ENCODE measurements at regions not wholly inside any gene's neighbourhood (a gene's known extent, or its start where the extent isn't known, plus 50 kb on each side); places are given as distances from the start of the nearest gene placed in this dataset.

DNA sequence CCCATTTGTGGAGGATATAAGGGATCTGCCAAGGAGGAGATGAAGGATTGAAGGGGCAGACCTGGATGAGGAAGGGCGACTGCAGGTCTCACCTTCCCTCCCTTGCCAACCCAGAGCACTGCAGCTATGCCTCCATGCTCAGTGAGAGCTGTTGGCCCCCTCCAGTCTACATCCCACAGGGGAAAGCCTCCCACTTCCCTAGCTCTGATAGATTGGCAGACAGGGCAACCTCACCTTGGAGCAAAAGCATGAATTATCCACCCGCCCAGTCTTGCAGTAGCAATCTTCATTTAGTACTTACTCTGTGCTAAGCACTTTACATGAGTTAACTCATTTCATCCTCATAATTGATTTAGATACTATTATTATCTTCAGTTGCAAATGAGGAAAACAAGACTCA is 70.4 kb upstream of the SMNDC1 start:
- no peak for DNase-seq

DNA sequence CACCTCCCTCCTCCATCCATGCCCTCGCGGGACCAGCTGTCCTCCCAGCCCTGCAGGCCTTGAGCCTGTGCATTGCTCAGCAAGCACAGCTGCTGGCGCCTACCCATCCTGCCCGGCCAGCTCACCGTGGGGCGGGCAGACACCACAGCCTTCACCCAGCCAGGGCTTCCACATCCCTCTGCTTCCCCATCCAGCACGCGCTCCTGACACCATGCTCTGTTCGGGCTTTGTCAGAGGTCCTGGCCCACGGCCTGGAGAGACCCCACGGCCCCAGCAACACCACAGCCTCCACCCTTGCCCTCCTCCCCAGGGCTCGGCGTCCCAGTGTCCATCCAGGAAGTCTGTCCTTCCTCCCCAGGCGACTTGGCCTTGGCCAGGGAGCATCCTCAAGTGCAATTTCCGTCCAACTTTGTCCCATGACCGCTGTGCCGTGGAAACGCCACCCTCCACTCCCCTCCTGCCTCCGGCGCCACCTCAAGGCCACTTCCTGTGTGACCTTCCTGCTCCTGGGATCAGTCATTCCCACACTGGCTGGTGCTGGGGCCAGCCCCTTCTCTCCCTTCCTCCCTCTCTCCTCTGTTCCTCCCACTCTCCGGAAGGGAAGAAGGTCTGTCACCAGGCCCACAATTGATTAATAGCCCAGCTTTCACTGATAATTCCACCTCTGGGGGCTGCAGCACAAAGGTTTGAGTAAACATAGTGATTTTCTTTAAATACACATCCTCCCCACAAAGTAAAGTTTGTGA is 71.5 kb upstream of the SMNDC1 start:
- DNase-seq: no peak

DNA sequence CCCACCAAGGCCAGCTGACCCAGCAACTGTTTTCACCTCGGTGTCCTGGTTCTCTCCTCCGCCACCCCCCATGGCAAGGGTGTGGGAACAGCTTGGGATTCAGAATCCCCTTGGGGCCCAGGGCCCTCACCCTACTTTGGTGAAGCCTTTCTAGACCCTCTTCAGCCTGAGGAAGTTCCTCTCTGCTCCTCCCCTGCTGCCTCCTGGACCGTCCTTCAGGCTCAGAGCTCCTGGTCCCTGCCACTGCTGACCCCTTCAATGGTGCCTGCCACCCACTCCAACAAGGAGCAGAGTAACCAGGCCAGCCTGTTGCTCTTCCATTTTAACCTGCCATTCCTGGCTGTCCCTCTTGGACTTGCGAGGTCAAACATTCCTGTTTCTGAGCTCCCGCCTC is 72.0 kb upstream of the SMNDC1 start:
- DNase-seq: no peak

DNA sequence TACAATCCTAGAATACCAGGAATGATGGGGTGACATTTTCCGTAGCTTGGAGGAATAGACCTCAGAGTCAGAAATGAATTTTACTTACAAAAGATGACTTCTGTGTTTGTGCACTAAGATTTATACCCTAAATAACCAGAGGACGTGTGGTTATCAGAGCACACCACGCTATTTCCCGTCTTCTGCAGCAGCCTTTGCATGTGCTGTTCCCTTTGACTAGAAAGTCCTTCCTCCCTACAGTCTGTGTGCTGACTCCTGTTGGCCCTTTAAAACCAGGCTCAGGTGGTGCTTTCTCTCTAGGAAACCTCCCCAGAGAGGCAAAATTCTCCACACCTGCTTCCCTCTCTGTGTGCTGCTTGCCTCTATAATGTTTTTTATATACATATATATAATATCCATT is 73.3 kb upstream of the SMNDC1 start:
- peak in 1 of 5 experiments; percentile 43 for DNase-seq

DNA sequence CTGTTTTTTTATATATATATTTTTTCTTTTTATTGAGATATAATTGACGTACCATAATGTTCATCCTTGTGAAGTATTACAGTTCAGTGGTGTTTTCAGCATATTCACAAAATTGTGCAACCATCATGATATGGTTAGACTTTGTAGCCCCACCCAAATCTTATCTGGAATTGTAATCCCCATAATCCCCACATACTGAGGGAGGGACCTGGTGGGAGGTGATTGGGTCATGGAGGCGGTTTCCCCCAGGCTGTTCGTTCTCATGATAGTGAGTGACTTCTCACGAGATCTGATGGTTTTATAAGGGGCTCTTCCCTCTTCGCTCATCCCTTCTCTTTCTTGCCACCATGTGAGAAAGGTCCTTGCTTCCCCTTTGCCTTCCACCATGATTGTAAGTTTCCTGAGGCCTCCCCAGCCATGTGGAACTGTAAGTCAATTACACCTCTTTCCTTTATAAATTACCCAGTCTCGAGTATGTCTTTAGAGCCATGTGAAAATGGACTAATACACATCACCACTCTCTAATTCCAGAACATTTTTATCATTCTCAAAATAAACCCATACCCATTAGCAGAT is 73.9 kb upstream of the SMNDC1 start:
- DNase-seq: no peak

DNA sequence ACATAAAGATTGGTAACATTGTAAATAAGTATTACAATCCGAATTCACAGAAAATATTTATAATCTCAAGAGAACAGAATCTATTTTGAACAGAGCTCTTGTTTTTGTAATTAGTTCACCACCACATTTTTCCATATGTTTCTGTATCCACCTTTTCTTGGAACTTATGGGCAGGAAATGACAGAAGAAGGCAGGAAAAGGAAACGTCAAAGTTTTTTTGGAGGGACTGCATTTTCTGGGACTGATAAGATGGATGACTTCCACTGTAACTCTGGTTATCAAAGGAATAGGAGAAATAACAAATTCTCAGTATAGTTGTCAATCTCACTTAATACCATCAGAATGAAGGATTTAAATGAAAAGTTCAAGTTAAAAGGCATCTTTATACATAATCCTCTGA is 75.1 kb upstream of the SMNDC1 start:
- DNase-seq: no peak

DNA sequence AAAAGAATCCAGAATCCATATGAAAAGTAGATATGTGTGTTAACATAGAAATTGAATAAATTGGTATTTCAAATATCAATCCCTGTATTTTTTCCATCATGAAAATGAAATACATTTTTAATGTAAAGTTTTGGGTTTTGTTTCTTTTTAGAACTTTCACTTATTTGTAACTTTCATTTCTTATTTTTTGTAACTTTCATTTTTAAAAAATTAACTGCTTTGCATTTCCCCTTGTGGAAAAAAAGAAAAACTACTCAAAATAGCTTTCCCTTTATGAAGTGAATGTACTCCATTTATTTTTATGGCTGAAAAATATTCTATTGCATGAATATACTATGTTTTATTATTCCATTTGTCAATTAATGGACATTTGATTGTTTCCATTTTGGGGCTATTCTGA is 75.6 kb upstream of the SMNDC1 start:
- no peak for DNase-seq

DNA sequence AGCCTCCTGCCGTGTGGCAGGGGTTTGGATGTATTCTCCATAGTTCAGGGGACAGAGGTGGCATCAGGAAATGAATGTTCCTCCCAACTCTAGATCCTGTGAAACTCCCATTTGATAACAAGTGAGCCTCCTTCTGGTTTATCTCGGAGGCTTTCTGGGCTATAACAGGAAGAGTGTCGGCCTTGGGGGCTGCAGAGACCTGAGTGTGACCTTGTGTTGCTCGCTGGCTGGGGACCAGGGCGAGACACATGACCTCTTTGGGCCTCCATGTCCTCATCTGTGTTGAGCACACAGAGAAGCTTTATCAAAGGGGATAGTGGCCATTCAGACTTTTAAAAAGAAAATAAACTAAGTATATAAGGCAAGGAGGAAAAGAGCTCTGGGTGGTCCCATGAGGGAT is 78.0 kb upstream of the SMNDC1 start:
- no peak for DNase-seq

DNA sequence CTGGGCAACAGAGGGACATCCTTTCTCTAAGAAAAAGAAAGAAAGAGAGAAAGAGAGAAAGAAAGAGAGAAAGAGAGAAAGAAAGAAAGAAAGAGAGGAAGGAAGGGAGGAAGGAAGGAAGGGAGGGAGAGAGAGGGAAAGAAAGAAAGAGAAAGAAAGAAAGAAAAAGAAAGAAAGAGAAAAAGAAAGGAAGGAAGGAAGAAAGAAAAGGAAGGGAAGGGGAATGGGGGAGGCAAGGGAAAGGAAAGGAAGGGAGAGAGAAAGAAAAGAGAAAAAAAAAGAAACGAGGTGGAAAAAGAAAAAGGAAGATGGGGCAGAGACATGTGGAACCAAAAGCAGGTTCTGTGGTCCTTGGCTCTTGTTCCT is 82.9 kb upstream of the SMNDC1 start:
- no peak for DNase-seq

DNA sequence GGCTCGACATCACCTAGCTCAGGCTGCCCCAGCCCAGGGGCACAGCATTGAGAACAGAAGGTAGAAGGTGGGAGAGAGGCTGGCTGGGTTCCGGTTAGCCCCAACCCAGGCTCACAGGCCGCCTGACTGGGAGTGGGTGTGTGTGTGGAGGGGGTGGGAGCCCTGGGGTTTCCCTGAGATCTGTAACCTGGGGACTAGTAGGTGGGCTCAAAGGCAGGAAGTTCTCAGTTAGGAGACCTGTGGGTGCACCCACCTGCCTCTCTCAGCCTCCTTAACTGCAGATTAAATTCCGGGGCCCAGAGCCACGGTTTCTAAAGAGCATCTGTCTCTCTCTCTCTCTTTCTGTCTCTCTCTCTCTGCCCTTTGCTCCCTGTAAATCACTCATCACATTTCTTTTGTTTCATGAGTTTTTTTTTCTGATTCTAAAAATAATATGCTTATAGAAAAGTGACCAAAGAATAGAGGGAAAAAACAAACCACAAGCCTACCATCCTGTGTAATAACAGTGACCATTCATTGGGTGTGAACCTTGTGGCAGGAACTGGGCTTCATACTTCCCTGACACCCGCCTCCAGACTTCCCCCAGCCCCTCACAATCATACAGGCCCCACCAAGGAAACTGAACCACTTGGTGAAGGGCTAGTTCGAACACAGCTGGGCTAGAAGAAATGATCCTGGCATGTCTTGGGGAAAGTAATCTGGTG is 83.4 kb upstream of the SMNDC1 start:
- peak in 3 of 5 experiments; percentile 14 to 20 (median 15) for DNase-seq

DNA sequence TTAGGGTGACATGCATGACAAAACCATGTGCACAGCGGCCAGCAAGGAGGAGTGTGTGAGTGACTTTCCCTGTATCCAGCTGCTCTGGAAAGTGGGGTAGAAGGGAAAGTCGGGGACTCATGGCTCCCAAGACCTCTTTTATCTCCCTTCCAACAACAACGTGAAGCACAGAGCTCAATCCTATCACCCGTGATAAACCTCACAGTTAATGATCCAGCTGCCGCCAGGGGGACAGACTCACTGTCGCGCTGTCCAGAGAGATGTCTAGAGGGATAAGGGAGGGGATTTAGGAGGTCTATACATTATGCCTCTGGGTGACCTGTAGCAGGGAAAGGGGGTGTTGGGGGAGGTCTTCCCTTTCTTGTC is 84.0 kb upstream of the SMNDC1 start:
- no peak for DNase-seq

DNA sequence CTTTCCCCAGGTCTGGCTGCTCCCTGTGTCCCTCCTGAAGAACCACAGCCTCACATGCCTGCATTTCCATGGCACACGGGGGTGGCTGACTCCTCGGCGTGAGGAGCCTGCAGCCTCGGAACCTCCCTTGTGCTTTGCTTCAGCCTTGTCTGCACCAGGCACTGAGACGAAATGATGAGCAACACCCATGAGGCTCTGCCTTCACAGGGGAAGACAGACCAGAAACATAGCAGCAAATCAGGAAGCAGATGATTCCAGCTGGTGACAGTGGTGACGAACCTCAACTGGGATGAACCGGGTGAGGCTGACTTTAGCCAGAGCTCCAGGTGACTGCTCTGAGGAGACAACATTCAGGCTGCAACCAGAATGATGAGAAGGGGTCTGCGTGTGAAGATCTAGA is 84.5 kb upstream of the SMNDC1 start:
- DNase-seq: no peak

DNA sequence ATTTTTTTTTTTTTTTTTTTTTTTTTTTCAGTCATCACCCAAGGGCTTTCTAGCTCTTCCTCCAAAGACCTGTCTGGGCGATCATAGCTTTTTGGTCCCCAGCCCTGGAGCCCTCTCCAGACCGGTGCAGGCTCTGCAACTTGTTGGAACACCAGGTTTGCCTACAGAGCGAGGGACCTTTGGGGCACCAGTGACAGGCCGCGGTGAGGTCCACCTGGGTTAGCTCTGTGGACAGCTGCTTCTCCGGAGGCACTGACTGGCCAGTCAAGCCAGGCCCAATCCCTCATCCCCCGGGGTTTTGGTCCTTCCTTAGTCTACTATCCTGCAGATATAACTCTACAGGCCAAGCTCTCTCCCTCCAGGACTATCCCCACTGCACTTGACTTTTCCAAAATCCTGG is 86.8 kb upstream of the SMNDC1 start:
- no peak for DNase-seq

DNA sequence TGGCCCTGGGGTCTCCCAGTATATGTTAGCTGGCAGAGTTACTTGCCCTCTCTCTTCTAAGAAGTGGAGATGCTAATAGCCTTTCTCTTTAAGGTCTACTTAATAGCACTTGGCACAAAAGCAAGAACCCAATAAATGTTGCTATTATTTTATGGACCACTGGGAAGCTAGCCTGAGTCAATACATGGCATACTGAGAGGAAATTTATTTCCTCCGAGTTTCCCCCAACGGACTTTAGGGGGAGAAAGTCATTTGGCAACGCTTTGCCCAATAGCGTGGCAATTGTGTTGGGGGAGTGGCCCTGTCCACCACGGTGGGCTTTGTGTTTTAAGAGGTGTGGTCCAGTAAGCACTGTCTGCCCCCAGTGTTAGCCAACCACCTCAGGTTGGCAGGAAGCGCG is 87.4 kb upstream of the SMNDC1 start:
- no peak for DNase-seq

DNA sequence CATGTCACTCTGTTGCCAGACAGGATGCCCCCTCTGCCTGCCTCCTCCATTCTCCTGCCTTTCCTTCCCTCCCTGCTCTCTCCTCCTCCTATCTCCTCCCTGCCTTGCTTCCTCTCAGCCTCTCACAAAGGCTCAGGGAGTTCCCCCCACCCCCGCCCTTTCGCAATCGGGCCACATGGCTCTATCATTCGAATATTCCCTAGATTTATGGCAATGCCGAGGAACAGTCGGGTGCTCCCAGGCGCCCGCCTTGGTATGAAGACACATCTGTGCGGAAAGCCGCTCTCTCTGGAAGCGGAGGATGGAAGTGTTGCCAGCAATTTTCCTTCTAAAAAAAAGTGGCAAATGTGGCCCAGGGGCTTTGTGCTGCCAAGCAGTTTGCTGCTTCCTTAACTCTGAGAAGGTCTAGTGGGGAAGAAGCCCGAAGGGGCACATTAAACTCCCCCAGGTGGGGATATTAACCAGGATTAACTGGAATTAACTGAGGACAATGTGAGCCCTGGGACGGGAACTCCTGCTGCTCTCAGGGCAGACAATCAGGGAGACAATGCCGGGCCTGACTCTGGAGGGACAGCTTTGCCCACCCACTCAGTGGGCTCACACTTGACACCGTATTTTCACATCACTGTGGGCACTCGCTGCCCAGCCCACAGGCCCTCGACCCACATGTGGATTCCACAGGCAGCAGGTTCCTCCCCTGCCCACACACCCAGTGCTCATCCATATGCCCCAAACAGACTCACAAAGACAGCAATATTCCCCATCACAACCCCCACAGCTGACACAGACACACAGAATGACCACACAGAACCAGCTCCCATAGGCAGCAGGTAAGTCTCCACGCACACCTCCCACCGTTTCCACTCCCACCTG is 88.4 kb upstream of the SMNDC1 start:
- no peak for DNase-seq

DNA sequence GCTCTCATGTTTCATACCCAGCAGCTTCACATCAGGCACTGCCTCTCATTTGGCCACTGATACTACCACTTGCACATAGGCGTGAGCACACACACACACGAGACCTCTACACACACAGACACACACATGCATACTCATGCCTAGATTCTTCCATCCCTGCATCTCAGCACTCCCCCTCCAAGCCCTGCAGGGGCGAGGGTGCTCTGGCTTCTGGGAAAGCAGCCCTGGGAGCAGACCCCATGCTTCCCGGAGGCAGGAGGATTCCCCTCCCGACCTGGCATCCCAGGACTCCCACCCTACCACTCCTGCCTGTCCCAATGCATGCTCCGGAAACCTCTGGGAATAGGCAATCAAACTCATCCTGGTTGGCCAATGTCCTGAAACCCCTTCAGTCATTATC is 89.1 kb upstream of the SMNDC1 start:
- no peak for DNase-seq

DNA sequence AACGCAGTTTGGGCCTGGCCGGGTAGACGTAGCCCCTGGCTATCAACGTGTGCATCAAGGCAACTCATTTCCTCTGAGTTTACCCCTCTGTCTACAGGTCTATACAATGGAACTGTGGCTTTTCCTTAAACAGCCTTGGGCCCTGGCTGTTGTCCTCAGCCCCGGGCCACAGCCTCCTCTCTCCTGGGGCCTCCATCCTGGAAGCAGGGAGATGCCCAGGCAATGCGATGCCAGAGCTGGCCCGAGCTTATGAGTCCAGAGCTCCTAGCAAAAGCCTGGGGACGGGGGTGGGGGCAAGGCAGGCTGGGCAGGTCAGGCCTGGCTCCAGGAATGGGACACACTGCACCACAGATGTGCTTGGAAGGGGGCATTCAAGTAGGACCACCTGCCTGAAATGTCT is 89.6 kb upstream of the SMNDC1 start:
- no peak for DNase-seq

DNA sequence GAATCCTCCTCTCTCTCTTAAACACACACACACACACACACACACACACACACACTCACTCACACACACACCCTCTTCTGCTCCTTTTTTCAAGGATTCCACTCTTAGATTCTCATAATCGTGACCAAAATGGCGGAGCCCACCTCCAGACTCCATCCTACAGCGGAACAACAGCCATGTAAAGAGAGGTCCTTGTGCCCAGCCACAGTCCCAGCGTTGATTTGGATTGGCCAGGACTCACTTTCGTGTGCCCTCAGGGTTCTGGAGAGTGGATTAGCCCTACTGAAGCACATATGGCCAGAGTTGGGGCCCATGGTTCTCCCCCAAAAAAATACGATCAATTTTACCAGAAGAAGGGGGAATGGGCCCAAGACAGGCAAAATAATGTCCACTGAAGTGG is 90.2 kb upstream of the SMNDC1 start:
- DNase-seq: no peak

DNA sequence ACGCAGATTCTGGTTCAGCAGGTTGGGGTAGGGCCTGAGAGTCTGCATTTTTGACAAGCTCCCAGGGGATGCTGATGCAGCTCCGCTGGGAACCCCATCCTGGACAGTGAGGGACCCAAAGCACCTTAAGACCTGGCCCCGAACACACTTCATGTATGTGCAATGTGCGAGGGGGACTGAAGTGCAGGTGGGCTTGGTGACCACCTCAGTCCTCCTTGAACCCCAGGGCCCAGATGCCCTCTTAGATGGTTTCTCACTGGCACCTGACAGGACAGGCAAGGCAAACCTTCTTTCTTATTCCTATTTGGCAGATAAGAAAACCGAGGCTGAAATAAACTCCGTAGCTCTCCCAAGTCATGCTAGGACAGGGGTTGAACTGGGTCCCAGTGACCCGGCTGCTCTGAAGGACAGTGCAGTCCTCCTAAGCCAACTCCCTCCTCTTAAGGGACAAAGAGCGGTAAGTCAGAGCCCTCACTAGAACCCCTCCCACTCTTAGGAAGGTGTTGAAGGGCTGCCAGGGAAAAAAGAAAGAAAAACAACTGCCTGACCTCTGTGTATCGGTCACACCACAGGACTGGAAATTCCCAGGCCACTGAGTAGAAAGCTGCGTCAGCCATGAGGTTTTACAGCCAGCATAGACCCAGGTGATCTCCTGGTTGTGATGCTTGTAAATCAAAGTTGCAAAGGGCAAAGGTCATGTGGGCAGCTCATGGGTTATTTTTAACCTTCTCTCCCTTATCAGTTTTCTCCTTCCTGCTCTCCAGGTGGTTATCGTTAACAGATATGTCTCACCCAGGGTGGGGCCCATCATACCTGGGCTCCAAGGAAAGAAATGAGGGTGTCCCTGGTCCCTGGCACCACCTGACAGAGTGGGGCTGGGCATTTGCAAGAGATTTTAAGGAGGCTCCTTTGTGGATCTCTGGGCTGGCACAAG is 90.9 kb upstream of the SMNDC1 start:
- DNase-seq: peak in 3 of 5 experiments; percentile 14 to 75 (median 15)

DNA sequence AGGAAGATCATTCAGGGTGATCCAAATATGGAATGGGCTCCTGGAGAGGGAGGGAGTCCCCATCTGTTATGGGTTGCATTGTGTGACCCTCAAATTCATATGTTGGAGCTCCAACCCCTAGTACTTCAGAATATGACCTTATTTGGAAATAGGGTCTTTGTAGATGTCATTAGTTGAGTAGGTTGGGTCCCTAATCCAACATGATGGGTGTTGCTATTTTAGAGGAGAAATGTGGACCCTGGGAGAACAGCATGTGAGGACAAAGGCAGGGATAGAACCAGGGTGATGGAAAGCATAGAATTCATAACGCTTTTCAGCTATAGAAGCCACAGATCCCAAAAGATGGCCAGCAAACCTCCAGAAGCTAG is 91.5 kb upstream of the SMNDC1 start:
- no peak for DNase-seq

DNA sequence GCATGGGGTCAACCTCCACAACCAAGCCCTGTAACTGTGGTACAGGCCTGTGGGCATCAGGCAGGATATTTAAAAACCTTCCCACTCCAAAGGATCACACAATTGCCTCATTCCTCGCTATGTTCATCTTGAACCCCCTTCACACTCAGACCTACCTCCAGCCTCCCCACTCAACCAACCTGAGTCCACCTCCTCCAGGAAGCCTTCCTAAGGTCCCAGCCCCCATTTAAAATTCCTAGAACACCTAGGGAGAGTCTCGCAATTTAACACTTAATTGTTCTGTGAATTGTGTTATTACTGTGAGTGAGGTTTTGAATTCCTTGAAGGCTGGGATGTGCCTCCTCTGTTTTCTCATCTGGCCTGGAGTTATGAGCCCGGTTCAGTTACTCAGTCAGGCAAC is 93.1 kb upstream of the SMNDC1 start:
- DNase-seq: no peak

DNA sequence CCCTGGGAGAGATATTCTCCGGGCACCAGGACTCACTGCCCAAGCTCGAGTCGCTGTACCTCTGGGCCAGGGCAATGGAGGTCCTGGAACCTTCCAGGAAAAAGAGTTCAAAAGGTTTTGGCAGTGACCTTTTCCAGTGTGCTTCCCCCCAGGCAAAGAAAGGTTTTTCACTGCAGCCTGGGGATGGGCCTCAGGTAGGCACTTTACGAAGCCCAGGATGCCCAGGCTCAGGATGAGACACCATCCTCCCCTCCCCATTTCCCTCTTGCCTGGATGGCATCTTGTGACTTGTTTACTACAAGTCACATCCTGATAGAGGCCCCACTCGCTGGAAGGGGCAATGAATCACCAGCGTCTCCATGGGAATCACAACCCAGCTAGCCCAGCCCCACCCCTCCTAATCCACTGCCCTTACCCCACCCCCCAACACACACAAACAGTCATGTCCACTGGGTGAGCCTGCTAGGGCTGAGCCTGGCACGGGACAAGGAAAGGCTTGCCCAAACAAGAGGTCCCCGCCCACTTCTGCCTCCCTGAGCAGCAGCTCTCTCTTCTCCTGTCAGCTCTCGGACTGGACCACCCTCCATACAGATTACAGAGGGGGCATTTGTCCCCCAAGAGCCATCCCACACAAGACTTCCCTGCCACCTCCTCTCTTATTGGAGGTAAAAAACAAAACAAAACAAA is 93.8 kb upstream of the SMNDC1 start:
- no peak for DNase-seq
